HepG2 (cell line): ENCODE measurements at regions not wholly inside any gene's neighbourhood (a gene's known extent, or its start where the extent isn't known, plus 50 kb on each side); places are given as distances from the start of the nearest gene placed in this dataset.

Experiments
- ATAC-seq: fragments of 200-7000 bp; cut with Tn5 transposase; 3 replicates; pipeline ENCODE4 v1.9.1; 2020; ENCODE audit warnings: mild to moderate bottlenecking, moderate library complexity
- BruUV-seq: library from RNA; stranded (reverse); fragments of 400-500 nt; replicated peaks from 2 replicates; lab custom pipeline; 2021; lab: Mats Ljungman, UMichigan
- CTCF ChIA-PET: fragments of 300-600 bp; formaldehyde crosslinking; extraction: SDS; loops from one replicate; lab custom pipeline; 2021; ENCODE audit warnings: low total read pairs, inconsistent platforms, low intra/inter-chr PET ratio; lab: Yijun Ruan, JAX
- POLR2A ChIA-PET: fragments of 350-600 bp; sonication (Branson Sonifier 250); formaldehyde crosslinking; loops from one replicate; lab custom pipeline; 2020; ENCODE audit warnings: antibody characterized with exemption, inconsistent platforms; lab: Yijun Ruan, JAX
- DNase-seq: peaks from one replicate; pipeline ENCODE4 v3.0.0-alpha.2; 2015; ENCODE audit warnings: low spot score
- FAIRE-seq: peaks from 3 replicates; lab custom pipeline; 2011; peaks lifted over from hg19 to GRCh38; lab: Jason Lieb, UNC
- H2AFZ ChIP-seq: one replicate; pipeline ENCODE4 v1.6.1; 2011; ENCODE audit warnings: low read length, inconsistent platforms
- H3K27ac ChIP-seq: fragments of 300-600 bp; 3 replicates; pipeline ENCODE4 v1.8.0; 2011; ENCODE audit warnings: mixed run types, mild to moderate bottlenecking, mixed read lengths, low read length, inconsistent platforms; ENCODE audit not compliant: insufficient read depth; ENCODE audit errors: extremely low read length
- H3K27me3 ChIP-seq, 2 experiments: fragments of 200-600 bp in 1 of 2; 2 replicates in 1 of 2; 3 replicates in 1 of 2; pipeline versions ENCODE4 v1.6.0 to v1.8.0; 2011; ENCODE audit warnings: low read length in 2 of 2, mild to moderate bottlenecking in 2 of 2, moderate library complexity in 2 of 2, inconsistent platforms in 1 of 2; ENCODE audit not compliant: insufficient read depth in 2 of 2, control insufficient read depth in 1 of 2
- H3K36me3 ChIP-seq, 2 experiments: fragments of 200-600 bp in 1 of 2; replicated peaks in 1 of 2; 2 replicates in 1 of 2; 3 replicates in 1 of 2; pipeline versions ENCODE4 v1.5.1 to v1.8.0; 2011; ENCODE audit warnings: low read length in 2 of 2, inconsistent platforms in 1 of 2; ENCODE audit not compliant: insufficient read depth in 2 of 2, control insufficient read depth in 1 of 2
- H3K4me1 ChIP-seq: 2 replicates; pipeline ENCODE4 v1.5.1; 2012; ENCODE audit warnings: low read length, inconsistent platforms; ENCODE audit not compliant: insufficient read depth
- H3K4me2 ChIP-seq: 2 replicates; pipeline ENCODE4 v1.6.0; 2011; ENCODE audit warnings: low read depth, low read length, inconsistent platforms
- H3K4me3 ChIP-seq, 3 experiments: fragments of 200-600 bp in 1 of 3; sonication (generic), shearing (Covaris generic) in 1 of 3; replicated peaks in 1 of 3; 2 replicates each; pipeline ENCODE4 v1.5.1; 2011 to 2016; ENCODE audit warnings: low read length in 3 of 3, inconsistent platforms in 2 of 3, low read depth in 2 of 3, mild to moderate bottlenecking in 2 of 3, control low read depth in 1 of 3, mixed read lengths in 1 of 3; ENCODE audit not compliant: insufficient read depth in 1 of 3
- H3K79me2 ChIP-seq: one replicate; pipeline ENCODE4 v1.6.1; 2011; ENCODE audit warnings: low read length, inconsistent platforms; ENCODE audit not compliant: insufficient read depth
- H3K9ac ChIP-seq: 2 replicates; pipeline ENCODE4 v1.6.0; 2011; ENCODE audit warnings: mild to moderate bottlenecking, low read depth, low read length, inconsistent platforms; ENCODE audit not compliant: insufficient read depth
- H3K9me3 ChIP-seq: 2 replicates; pipeline ENCODE4 v1.5.1; 2012; ENCODE audit warnings: mild to moderate bottlenecking, low read length
- H4K20me1 ChIP-seq: 2 replicates; pipeline ENCODE4 v1.6.0; 2011; ENCODE audit warnings: inconsistent platforms, mild to moderate bottlenecking, low read length, moderate library complexity; ENCODE audit not compliant: insufficient read depth
- TAF15 ChIP-seq: fragments of 200-400 bp; formaldehyde crosslinking; IDR thresholded peaks from one replicate; pipeline ENCODE4 v1.6.1; 2018; ENCODE audit warnings: mild to moderate bottlenecking, low read depth, low read length; ENCODE audit not compliant: poor library complexity, severe bottlenecking
- ZBTB21 ChIP-seq: sonication (generic); formaldehyde crosslinking; IDR thresholded peaks from 2 replicates; pipeline ENCODE4 v1.4.0; 2020; ENCODE audit warnings: missing genetic modification reagents
- ZFP36 ChIP-seq: fragments of 150-350 bp; IDR thresholded peaks from 2 replicates; pipeline ENCODE4 v1.6.1; 2018; ENCODE audit warnings: borderline replicate concordance, low read length, low read depth; ENCODE audit not compliant: partially characterized antibody
- WGBS: methylation state at CpG from one replicate; pipeline ENCODE4 v1.1.6; 2017; ENCODE audit warnings: low lambda C conversion rate; 5-methylcytosine and 5-hydroxymethylcytosine counted together
- in situ Hi-C: cut with HindIII; loops from 2 replicates; pipeline ENCODE4 v1.10.0; 2017; ENCODE audit warnings: low pct_unique_long_range_greater_than_20kb; ENCODE audit not compliant: extremely low pct_ligation_motif_present
- intact Hi-C: fragments of 100-400 bp; cut with micrococcal nuclease; formaldehyde crosslinking; loops from one replicate; pipeline ENCODE4 v1.10.0; 2022; ENCODE audit not compliant: unreplicated experiment
- TF ChIP-seq, protein P1 (sequence below), 2 experiments: sonication (generic) in 1 of 2; formaldehyde crosslinking in 1 of 2; IDR thresholded peaks; 2 replicates each; pipeline versions ENCODE4 v1.6.1 to v1.9.0; 2014 to 2022; ENCODE audit warnings: antibody characterized with exemption in 1 of 2, borderline replicate concordance in 1 of 2, inconsistent platforms in 1 of 2, low read depth in 1 of 2, missing genetic modification reagents in 1 of 2
- TF ChIP-seq, protein P2 (sequence below): sonication (generic); formaldehyde crosslinking; IDR thresholded peaks from 2 replicates; pipeline ENCODE4 v1.4.0; 2020; ENCODE audit warnings: missing genetic modification reagents
- TF ChIP-seq, protein P3 (sequence below): IDR thresholded peaks from 2 replicates; pipeline ENCODE4 v1.6.1; 2016; ENCODE audit warnings: missing genetic modification reagents, missing compliant biosample characterization
- TF ChIP-seq, protein P4 (sequence below): sonication (generic); formaldehyde crosslinking; IDR thresholded peaks from 2 replicates; pipeline ENCODE4 v1.4.0; 2020; ENCODE audit warnings: missing genetic modification reagents
- TF ChIP-seq, protein P5 (sequence below): sonication (generic); formaldehyde crosslinking; IDR thresholded peaks from 2 replicates; pipeline ENCODE4 v1.5.0; 2020; ENCODE audit warnings: mild to moderate bottlenecking, missing genetic modification reagents, borderline replicate concordance

DNA sequence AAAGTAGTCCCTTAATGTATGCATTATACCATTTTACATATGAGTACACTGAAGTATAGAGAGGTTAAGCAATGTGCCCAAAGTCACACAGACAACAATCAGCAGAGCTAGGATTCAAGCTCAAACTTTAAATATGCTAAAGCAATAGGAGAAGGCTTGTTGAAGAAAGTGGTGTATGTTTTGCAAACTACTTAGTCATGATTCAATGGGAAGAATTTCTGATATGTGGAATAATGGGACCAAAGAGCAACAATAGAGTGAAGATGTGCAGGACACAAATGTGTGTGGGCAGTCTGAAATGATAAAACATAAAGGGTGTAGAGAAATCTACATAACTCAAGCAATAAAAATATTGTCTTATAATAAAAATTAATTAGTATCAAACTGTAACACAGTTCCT is 109.0 kb upstream of the ARSJ start (continued):
- TF ChIP-seq, protein P1, sequence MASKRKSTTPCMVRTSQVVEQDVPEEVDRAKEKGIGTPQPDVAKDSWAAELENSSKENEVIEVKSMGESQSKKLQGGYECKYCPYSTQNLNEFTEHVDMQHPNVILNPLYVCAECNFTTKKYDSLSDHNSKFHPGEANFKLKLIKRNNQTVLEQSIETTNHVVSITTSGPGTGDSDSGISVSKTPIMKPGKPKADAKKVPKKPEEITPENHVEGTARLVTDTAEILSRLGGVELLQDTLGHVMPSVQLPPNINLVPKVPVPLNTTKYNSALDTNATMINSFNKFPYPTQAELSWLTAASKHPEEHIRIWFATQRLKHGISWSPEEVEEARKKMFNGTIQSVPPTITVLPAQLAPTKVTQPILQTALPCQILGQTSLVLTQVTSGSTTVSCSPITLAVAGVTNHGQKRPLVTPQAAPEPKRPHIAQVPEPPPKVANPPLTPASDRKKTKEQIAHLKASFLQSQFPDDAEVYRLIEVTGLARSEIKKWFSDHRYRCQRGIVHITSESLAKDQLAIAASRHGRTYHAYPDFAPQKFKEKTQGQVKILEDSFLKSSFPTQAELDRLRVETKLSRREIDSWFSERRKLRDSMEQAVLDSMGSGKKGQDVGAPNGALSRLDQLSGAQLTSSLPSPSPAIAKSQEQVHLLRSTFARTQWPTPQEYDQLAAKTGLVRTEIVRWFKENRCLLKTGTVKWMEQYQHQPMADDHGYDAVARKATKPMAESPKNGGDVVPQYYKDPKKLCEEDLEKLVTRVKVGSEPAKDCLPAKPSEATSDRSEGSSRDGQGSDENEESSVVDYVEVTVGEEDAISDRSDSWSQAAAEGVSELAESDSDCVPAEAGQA (IDR thresholded peaks at IDR 0.05; ENCODE audit: low read depth): no peak
- TF ChIP-seq, protein P1 (CRISPR knock-in tag; IDR thresholded peaks at IDR 0.05; ENCODE audit: borderline replicate concordance): no peak
- TF ChIP-seq, protein P2, sequence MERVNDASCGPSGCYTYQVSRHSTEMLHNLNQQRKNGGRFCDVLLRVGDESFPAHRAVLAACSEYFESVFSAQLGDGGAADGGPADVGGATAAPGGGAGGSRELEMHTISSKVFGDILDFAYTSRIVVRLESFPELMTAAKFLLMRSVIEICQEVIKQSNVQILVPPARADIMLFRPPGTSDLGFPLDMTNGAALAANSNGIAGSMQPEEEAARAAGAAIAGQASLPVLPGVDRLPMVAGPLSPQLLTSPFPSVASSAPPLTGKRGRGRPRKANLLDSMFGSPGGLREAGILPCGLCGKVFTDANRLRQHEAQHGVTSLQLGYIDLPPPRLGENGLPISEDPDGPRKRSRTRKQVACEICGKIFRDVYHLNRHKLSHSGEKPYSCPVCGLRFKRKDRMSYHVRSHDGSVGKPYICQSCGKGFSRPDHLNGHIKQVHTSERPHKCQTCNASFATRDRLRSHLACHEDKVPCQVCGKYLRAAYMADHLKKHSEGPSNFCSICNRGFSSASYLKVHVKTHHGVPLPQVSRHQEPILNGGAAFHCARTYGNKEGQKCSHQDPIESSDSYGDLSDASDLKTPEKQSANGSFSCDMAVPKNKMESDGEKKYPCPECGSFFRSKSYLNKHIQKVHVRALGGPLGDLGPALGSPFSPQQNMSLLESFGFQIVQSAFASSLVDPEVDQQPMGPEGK: no peak

DNA sequence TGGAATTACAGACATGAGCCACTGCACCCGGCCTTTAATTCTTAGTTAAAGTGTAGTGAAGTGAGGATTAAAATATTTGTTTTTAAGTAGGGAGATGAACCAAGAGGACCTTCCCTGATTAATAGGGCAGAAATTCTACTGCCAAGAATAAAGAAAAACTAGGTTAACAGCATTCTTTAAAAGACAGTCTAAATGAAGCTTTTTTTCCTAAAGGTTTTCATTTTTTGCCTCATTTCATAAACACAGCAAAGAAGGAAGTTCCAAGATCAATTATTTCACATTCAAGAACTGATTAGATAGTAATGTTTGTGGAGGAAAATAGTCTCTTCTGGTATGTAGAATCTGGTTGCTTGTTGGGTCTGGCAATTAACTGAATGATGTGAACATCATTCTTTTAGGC is 112.1 kb upstream of the ARSJ start:
- no peak overlapping the region for H2AFZ ChIP-seq
- no peaks in the 10 kb centered on the region for H4K20me1 ChIP-seq
- FAIRE-seq (no peak), DNase-seq (no peak), ATAC-seq (no peak)
- H3K36me3 ChIP-seq: no peaks in the 10 kb centered on the region
- intact Hi-C loops: no loop called here
- in situ Hi-C loops: no loop called here
- H3K4me3 ChIP-seq: no peak overlapping the region
- no peak overlapping the region for H3K27ac ChIP-seq
- no peak overlapping the region for H3K9ac ChIP-seq
- BruUV-seq: no TSS peak
- no peaks in the 10 kb centered on the region for H3K79me2 ChIP-seq
- H3K4me1 ChIP-seq: no peaks in the 10 kb centered on the region
- H3K9me3 ChIP-seq: no peaks in the 10 kb centered on the region
- ChIA-PET CTCF (no interaction called here), POLR2A (no interaction called here)
- no peak overlapping the region for H3K4me2 ChIP-seq
- no peaks in the 10 kb centered on the region for H3K27me3 ChIP-seq
- 6% methylated on average over 1 of the region's 1 CpG for WGBS
- TF ChIP-seq, protein P3, sequence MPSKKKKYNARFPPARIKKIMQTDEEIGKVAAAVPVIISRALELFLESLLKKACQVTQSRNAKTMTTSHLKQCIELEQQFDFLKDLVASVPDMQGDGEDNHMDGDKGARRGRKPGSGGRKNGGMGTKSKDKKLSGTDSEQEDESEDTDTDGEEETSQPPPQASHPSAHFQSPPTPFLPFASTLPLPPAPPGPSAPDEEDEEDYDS: no peak
- TF ChIP-seq, protein P4, sequence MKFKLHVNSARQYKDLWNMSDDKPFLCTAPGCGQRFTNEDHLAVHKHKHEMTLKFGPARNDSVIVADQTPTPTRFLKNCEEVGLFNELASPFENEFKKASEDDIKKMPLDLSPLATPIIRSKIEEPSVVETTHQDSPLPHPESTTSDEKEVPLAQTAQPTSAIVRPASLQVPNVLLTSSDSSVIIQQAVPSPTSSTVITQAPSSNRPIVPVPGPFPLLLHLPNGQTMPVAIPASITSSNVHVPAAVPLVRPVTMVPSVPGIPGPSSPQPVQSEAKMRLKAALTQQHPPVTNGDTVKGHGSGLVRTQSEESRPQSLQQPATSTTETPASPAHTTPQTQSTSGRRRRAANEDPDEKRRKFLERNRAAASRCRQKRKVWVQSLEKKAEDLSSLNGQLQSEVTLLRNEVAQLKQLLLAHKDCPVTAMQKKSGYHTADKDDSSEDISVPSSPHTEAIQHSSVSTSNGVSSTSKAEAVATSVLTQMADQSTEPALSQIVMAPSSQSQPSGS: no peak
- no peak for TF ChIP-seq ZFP36
- TF ChIP-seq, protein P5, sequence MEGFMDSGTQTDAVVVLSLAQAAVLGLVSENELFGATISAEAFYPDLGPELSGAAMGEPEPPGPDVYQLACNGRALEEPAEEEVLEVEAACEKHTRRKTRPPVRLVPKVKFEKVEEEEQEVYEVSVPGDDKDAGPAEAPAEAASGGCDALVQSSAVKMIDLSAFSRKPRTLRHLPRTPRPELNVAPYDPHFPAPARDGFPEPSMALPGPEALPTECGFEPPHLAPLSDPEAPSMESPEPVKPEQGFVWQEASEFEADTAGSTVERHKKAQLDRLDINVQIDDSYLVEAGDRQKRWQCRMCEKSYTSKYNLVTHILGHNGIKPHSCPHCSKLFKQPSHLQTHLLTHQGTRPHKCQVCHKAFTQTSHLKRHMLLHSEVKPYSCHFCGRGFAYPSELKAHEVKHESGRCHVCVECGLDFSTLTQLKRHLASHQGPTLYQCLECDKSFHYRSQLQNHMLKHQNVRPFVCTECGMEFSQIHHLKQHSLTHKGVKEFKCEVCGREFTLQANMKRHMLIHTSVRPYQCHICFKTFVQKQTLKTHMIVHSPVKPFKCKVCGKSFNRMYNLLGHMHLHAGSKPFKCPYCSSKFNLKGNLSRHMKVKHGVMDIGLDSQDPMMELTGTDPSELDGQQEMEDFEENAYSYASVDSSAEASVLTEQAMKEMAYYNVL (CRISPR knock-in tag): no peak
- TF ChIP-seq TAF15: no peak
- no peak for TF ChIP-seq ZBTB21 (CRISPR knock-in tag)
